GM23338 (cell line): ENCODE measurements at regions not wholly inside any gene's neighbourhood (a gene's known extent, or its start where the extent isn't known, plus 50 kb on each side); places are given as distances from the start of the nearest gene placed in this dataset.

Experiments used
- ATAC-seq: fragments of 200-7000 bp; cut with Tn5 transposase; 3 replicates; pipeline ENCODE4 v1.9.1; 2020
- DNase-seq: peaks from one replicate; pipeline ENCODE4 v3.0.0-alpha.2; 2015; ENCODE audit warnings: low spot score
- H2AFZ ChIP-seq: fragments of 200-600 bp; sonication (generic); 2 replicates; pipeline ENCODE4 v1.8.0; 2016; ENCODE audit warnings: antibody characterized with exemption, mild to moderate bottlenecking, moderate library complexity
- H3F3A ChIP-seq: fragments of 200-600 bp; sonication (generic); replicated peaks from 2 replicates; pipeline ENCODE4 v1.8.0; 2017; ENCODE audit warnings: antibody characterized with exemption, mixed run types, low read depth
- H3K27ac ChIP-seq: fragments of 200-600 bp; sonication (generic); 2 replicates; pipeline ENCODE4 v1.6.1; 2016; ENCODE audit warnings: low read depth
- H3K27me3 ChIP-seq: fragments of 200-600 bp; sonication (generic); 2 replicates; pipeline ENCODE4 v1.8.0; 2016; ENCODE audit warnings: mild to moderate bottlenecking, mixed run types, moderate library complexity; ENCODE audit not compliant: insufficient read depth
- H3K36me3 ChIP-seq: fragments of 200-600 bp; sonication (generic); 2 replicates; pipeline ENCODE4 v1.8.0; 2016; ENCODE audit warnings: mild to moderate bottlenecking; ENCODE audit not compliant: insufficient read depth
- H3K4me1 ChIP-seq: fragments of 200-600 bp; sonication (generic); 2 replicates; pipeline ENCODE4 v1.8.0; 2016; ENCODE audit warnings: mild to moderate bottlenecking, moderate library complexity; ENCODE audit not compliant: insufficient read depth
- H3K4me2 ChIP-seq: fragments of 200-600 bp; sonication (generic); 2 replicates; pipeline ENCODE4 v1.7.1; 2017; ENCODE audit warnings: mixed run types
- H3K4me3 ChIP-seq: fragments of 200-600 bp; sonication (generic); 2 replicates; pipeline ENCODE4 v1.6.1; 2016; ENCODE audit warnings: mixed run types
- H3K79me2 ChIP-seq: fragments of 200-600 bp; sonication (generic); replicated peaks from 2 replicates; pipeline ENCODE4 v1.8.0; 2017; ENCODE audit warnings: mild to moderate bottlenecking; ENCODE audit not compliant: insufficient read depth
- H3K9me2 ChIP-seq: fragments of 200-600 bp; sonication (generic); 2 replicates; pipeline ENCODE4 v1.8.0; 2017; ENCODE audit not compliant: insufficient read depth
- H4K20me1 ChIP-seq: fragments of 200-600 bp; sonication (generic); replicated peaks from 2 replicates; pipeline ENCODE4 v1.8.0; 2017; ENCODE audit warnings: mild to moderate bottlenecking; ENCODE audit not compliant: insufficient read depth
- H3K27ac Mint-ChIP-seq: 2 replicates; pipeline ENCODE4 v1.8.0; 2020; ENCODE audit warnings: inconsistent platforms, mild to moderate bottlenecking, moderate library complexity, mixed read lengths
- H3K27me3 Mint-ChIP-seq: 3 replicates; pipeline ENCODE4 v1.8.0; 2022; ENCODE audit warnings: low read depth, mild to moderate bottlenecking, moderate library complexity, mixed read lengths, inconsistent platforms; ENCODE audit not compliant: insufficient read depth, poor library complexity
- H3K36me3 Mint-ChIP-seq: 3 replicates; pipeline ENCODE4 v1.8.0; 2021; ENCODE audit warnings: low read depth, mild to moderate bottlenecking, inconsistent platforms, moderate library complexity, mixed read lengths
- H3K4me1 Mint-ChIP-seq: 3 replicates; pipeline ENCODE4 v1.8.0; 2020; ENCODE audit warnings: mild to moderate bottlenecking, inconsistent platforms, mixed read lengths
- H3K4me3 Mint-ChIP-seq: 3 replicates; pipeline ENCODE4 v1.8.0; 2021; ENCODE audit warnings: moderate library complexity, mild to moderate bottlenecking, inconsistent platforms, mixed read lengths
- H3K9me3 Mint-ChIP-seq: 3 replicates; pipeline ENCODE4 v1.8.0; 2020; ENCODE audit warnings: moderate library complexity, mild to moderate bottlenecking, inconsistent platforms, mixed read lengths
- CREB1 ChIP-seq: fragments of 250-450 bp; sonication (Bioruptor Pico); IDR thresholded peaks from 2 replicates; pipeline ENCODE4 v1.5.0; 2020; ENCODE audit warnings: low read depth, mild to moderate bottlenecking, moderate library complexity
- EZH2 ChIP-seq: fragments of 200-600 bp; sonication (generic); IDR thresholded peaks from one replicate; pipeline ENCODE4 v1.8.0; 2017; ENCODE audit warnings: antibody characterized with exemption, mild to moderate bottlenecking, low read depth; ENCODE audit not compliant: unreplicated experiment
- EZH2phosphoT487 ChIP-seq: fragments of 200-600 bp; sonication (generic); IDR thresholded peaks from one replicate; pipeline ENCODE4 v1.8.1; 2018; ENCODE audit warnings: antibody characterized with exemption; ENCODE audit not compliant: unreplicated experiment
- STAT1 ChIP-seq: IDR thresholded peaks from one replicate; pipeline ENCODE4 v1.6.1; 2016; ENCODE audit warnings: antibody characterized with exemption; ENCODE audit not compliant: unreplicated experiment
- ZNF331 ChIP-seq: fragments of 250-450 bp; sonication (Bioruptor Pico); IDR thresholded peaks from 2 replicates; pipeline ENCODE4 v1.5.0; 2020; ENCODE audit warnings: low read depth, mild to moderate bottlenecking, moderate library complexity
- TF ChIP-seq, protein P1 (sequence below), 2 experiments: fragments of 200-600 bp in 1 of 2; sonication (generic) in 1 of 2; conservative IDR thresholded peaks; 2 replicates each; pipeline versions ENCODE4 v1.5.1 to v1.6.1; 2016 to 2017; ENCODE audit warnings: antibody characterized with exemption in 2 of 2, low read depth in 2 of 2, mild to moderate bottlenecking in 2 of 2, moderate library complexity in 1 of 2
- TF ChIP-seq, protein P2 (sequence below): fragments of 250-450 bp; sonication (Bioruptor Pico); IDR thresholded peaks from 2 replicates; pipeline ENCODE4 v1.5.0; 2020; ENCODE audit warnings: mild to moderate bottlenecking, moderate library complexity
- TF ChIP-seq, protein P3 (sequence below): IDR thresholded peaks from 2 replicates; pipeline ENCODE4 v1.6.1; 2016; ENCODE audit warnings: antibody characterized with exemption

DNA sequence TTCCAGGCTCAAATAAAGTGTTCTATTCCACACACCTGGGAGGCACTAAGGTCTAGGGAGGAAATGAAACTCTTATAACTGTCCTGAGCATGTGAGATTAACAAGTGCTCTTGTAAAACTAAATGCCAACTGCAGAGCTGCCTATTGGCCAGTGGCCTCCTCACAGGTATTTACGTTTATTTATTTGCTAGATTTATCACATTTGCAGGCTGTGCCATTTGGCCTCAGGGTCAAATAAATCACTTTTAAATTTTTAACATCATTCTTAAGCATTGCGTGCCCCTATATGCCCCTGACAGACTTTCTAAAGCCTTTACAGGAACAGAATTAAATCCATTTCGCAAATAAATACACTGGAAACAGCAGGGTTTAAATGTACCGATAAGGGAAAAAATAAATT is 381.8 kb upstream of the NFE2L3 start:
- Mint-ChIP-seq H3K4me1 (peaks cover 3% of the 10 kb centered on the region; the same call in 1 of the 3 replicates), H3K27me3 (no peaks in the 10 kb centered on the region), H3K9me3 (no peaks in the 10 kb centered on the region), H3K27ac (no peak overlapping the region), H3K4me3 (no peak overlapping the region), H3K36me3 (no peaks in the 10 kb centered on the region)
- Histone ChIP-seq H3F3A (no peaks in the 10 kb centered on the region), H3K79me2 (no peaks in the 10 kb centered on the region), H3K4me3 (no peak overlapping the region), H3K9me2 (no peaks in the 10 kb centered on the region), H3K27ac (no peak overlapping the region), H3K4me1 (no peaks in the 10 kb centered on the region), H3K27me3 (no peaks in the 10 kb centered on the region), H4K20me1 (no peaks in the 10 kb centered on the region), H2AFZ (no peak overlapping the region; the same call in 1 of the 2 replicates), H3K36me3 (no peaks in the 10 kb centered on the region), H3K4me2 (no peak overlapping the region)
- ATAC-seq: no peak
- no peak for DNase-seq
- TF ChIP-seq, protein P1, sequence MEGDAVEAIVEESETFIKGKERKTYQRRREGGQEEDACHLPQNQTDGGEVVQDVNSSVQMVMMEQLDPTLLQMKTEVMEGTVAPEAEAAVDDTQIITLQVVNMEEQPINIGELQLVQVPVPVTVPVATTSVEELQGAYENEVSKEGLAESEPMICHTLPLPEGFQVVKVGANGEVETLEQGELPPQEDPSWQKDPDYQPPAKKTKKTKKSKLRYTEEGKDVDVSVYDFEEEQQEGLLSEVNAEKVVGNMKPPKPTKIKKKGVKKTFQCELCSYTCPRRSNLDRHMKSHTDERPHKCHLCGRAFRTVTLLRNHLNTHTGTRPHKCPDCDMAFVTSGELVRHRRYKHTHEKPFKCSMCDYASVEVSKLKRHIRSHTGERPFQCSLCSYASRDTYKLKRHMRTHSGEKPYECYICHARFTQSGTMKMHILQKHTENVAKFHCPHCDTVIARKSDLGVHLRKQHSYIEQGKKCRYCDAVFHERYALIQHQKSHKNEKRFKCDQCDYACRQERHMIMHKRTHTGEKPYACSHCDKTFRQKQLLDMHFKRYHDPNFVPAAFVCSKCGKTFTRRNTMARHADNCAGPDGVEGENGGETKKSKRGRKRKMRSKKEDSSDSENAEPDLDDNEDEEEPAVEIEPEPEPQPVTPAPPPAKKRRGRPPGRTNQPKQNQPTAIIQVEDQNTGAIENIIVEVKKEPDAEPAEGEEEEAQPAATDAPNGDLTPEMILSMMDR (conservative IDR thresholded peaks at IDR 0.05; ENCODE audit: low read depth in 2 of 2): no peak
- TF ChIP-seq, protein P2, sequence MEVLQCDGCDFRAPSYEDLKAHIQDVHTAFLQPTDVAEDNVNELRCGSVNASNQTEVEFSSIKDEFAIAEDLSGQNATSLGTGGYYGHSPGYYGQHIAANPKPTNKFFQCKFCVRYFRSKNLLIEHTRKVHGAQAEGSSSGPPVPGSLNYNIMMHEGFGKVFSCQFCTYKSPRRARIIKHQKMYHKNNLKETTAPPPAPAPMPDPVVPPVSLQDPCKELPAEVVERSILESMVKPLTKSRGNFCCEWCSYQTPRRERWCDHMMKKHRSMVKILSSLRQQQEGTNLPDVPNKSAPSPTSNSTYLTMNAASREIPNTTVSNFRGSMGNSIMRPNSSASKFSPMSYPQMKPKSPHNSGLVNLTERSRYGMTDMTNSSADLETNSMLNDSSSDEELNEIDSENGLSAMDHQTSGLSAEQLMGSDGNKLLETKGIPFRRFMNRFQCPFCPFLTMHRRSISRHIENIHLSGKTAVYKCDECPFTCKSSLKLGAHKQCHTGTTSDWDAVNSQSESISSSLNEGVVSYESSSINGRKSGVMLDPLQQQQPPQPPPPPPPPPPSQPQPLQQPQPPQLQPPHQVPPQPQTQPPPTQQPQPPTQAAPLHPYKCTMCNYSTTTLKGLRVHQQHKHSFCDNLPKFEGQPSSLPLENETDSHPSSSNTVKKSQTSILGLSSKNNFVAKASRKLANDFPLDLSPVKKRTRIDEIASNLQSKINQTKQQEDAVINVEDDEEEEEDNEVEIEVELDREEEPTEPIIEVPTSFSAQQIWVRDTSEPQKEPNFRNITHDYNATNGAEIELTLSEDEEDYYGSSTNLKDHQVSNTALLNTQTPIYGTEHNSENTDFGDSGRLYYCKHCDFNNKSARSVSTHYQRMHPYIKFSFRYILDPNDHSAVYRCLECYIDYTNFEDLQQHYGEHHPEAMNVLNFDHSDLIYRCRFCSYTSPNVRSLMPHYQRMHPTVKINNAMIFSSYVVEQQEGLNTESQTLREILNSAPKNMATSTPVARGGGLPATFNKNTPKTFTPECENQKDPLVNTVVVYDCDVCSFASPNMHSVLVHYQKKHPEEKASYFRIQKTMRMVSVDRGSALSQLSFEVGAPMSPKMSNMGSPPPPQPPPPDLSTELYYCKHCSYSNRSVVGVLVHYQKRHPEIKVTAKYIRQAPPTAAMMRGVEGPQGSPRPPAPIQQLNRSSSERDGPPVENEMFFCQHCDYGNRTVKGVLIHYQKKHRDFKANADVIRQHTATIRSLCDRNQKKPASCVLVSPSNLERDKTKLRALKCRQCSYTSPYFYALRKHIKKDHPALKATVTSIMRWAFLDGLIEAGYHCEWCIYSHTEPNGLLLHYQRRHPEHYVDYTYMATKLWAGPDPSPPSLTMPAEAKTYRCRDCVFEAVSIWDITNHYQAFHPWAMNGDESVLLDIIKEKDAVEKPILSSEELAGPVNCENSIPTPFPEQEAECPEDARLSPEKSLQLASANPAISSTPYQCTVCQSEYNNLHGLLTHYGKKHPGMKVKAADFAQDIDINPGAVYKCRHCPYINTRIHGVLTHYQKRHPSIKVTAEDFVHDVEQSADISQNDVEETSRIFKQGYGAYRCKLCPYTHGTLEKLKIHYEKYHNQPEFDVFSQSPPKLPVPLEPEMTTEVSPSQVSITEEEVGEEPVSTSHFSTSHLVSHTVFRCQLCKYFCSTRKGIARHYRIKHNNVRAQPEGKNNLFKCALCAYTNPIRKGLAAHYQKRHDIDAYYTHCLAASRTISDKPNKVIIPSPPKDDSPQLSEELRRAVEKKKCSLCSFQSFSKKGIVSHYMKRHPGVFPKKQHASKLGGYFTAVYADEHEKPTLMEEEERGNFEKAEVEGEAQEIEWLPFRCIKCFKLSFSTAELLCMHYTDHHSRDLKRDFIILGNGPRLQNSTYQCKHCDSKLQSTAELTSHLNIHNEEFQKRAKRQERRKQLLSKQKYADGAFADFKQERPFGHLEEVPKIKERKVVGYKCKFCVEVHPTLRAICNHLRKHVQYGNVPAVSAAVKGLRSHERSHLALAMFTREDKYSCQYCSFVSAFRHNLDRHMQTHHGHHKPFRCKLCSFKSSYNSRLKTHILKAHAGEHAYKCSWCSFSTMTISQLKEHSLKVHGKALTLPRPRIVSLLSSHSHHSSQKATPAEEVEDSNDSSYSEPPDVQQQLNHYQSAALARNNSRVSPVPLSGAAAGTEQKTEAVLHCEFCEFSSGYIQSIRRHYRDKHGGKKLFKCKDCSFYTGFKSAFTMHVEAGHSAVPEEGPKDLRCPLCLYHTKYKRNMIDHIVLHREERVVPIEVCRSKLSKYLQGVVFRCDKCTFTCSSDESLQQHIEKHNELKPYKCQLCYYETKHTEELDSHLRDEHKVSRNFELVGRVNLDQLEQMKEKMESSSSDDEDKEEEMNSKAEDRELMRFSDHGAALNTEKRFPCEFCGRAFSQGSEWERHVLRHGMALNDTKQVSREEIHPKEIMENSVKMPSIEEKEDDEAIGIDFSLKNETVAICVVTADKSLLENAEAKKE (CRISPR knock-in tag): no peak
- no peak for TF ChIP-seq EZH2phosphoT487
- no peak for TF ChIP-seq CREB1 (CRISPR knock-in tag)
- TF ChIP-seq, protein P3, sequence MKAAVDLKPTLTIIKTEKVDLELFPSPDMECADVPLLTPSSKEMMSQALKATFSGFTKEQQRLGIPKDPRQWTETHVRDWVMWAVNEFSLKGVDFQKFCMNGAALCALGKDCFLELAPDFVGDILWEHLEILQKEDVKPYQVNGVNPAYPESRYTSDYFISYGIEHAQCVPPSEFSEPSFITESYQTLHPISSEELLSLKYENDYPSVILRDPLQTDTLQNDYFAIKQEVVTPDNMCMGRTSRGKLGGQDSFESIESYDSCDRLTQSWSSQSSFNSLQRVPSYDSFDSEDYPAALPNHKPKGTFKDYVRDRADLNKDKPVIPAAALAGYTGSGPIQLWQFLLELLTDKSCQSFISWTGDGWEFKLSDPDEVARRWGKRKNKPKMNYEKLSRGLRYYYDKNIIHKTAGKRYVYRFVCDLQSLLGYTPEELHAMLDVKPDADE: no peak
- no peak for TF ChIP-seq EZH2
- no peak for TF ChIP-seq STAT1
- no peak for TF ChIP-seq ZNF331 (CRISPR knock-in tag)
